DOHH2 (cell line): ENCODE measurements at regions not wholly inside any gene's neighbourhood (a gene's known extent, or its start where the extent isn't known, plus 50 kb on each side); places are given as distances from the start of the nearest gene placed in this dataset.

Experiments
- H3F3A ChIP-seq: fragments of 200-600 bp; sonication (generic), shearing (Covaris generic); 2 replicates; pipeline ENCODE4 v1.6.0; 2016; ENCODE audit warnings: antibody characterized with exemption, mild to moderate bottlenecking; ENCODE audit not compliant: control insufficient read depth, insufficient read depth
- H3K27ac ChIP-seq: fragments of 200-600 bp; sonication (generic); 2 replicates; pipeline ENCODE4 v1.5.1; 2014; ENCODE audit warnings: low read depth, mild to moderate bottlenecking, low read length, moderate library complexity
- H3K27me3 ChIP-seq: fragments of 200-600 bp; sonication (generic); 2 replicates; pipeline ENCODE4 v1.6.1; 2014; ENCODE audit warnings: mild to moderate bottlenecking, low read length, mixed read lengths; ENCODE audit not compliant: control insufficient read depth
- H3K36me3 ChIP-seq: fragments of 200-600 bp; sonication (generic); 2 replicates; pipeline ENCODE4 v1.6.1; 2014; ENCODE audit warnings: mild to moderate bottlenecking, low read length, moderate library complexity, mixed read lengths; ENCODE audit not compliant: control insufficient read depth
- H3K4me1 ChIP-seq: fragments of 200-600 bp; sonication (generic); 2 replicates; pipeline ENCODE4 v1.6.1; 2014; ENCODE audit warnings: mild to moderate bottlenecking, low read length, mixed read lengths; ENCODE audit not compliant: control insufficient read depth
- H3K4me2 ChIP-seq: fragments of 200-600 bp; sonication (generic); 2 replicates; pipeline ENCODE4 v1.6.0; 2014; ENCODE audit warnings: mild to moderate bottlenecking, low read length, moderate library complexity
- H3K4me3 ChIP-seq: fragments of 200-600 bp; sonication (generic); 2 replicates; pipeline ENCODE4 v1.5.1; 2014; ENCODE audit warnings: mild to moderate bottlenecking, low read length, mixed read lengths
- H3K79me2 ChIP-seq: fragments of 200-600 bp; sonication (generic); 2 replicates; pipeline ENCODE4 v1.6.1; 2014; ENCODE audit warnings: mild to moderate bottlenecking, low read length, mixed read lengths; ENCODE audit not compliant: control insufficient read depth
- H3K9me2 ChIP-seq: fragments of 200-600 bp; sonication (generic); replicated peaks from 2 replicates; pipeline ENCODE4 v1.6.1; 2014; ENCODE audit warnings: mild to moderate bottlenecking, low read length, mixed read lengths; ENCODE audit not compliant: control insufficient read depth
- H3K9me3 ChIP-seq: fragments of 200-600 bp; sonication (generic); 2 replicates; pipeline ENCODE4 v1.6.1; 2014; ENCODE audit warnings: antibody characterized with exemption, low read length, mixed read lengths; ENCODE audit not compliant: control insufficient read depth, insufficient read depth
- H4K20me1 ChIP-seq: fragments of 200-600 bp; sonication (generic); 2 replicates; pipeline ENCODE4 v1.6.0; 2014; ENCODE audit warnings: low read depth, mild to moderate bottlenecking, antibody characterized with exemption, low read length, moderate library complexity; ENCODE audit not compliant: control insufficient read depth, insufficient read depth
- EZH2phosphoT487 ChIP-seq: fragments of 200-600 bp; sonication (generic); IDR thresholded peaks from 2 replicates; pipeline ENCODE4 v1.6.1; 2017; ENCODE audit warnings: borderline replicate concordance, mild to moderate bottlenecking, antibody characterized with exemption, low read length, moderate library complexity, mixed read lengths
- TF ChIP-seq, protein P1 (sequence below): fragments of 200-600 bp; sonication (generic); IDR thresholded peaks from one replicate; pipeline ENCODE4 v1.5.1; 2014; ENCODE audit warnings: antibody characterized with exemption, mild to moderate bottlenecking, low read depth, low read length; ENCODE audit not compliant: poor library complexity, severe bottlenecking

DNA sequence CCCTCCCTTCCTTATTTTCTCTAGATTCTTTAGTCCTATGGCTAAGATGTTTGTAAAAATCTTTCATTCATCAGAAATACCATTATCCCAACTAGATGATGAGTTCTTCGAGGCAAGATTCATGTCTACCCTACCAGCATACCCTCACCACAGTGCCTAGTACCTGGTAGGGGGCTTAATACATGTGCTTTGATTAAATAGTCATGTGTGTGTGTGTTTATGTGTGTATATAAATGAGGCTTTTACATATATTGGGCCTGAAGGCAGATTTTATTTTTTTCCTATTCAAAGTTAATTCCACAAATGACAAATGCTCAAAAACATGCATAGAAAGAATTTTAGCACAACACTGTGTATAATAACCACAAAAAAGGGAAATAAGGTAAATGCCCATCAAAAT, 193.0 kb upstream of the IRX3 start:
- H3K9me2 ChIP-seq = no peaks in the 10 kb centered on the region
- no peak overlapping the region for H3K4me3 ChIP-seq
- no peaks in the 10 kb centered on the region for H3F3A ChIP-seq
- no peaks in the 10 kb centered on the region for H3K79me2 ChIP-seq
- TF ChIP-seq EZH2phosphoT487 = no peak
- TF ChIP-seq, protein P1, sequence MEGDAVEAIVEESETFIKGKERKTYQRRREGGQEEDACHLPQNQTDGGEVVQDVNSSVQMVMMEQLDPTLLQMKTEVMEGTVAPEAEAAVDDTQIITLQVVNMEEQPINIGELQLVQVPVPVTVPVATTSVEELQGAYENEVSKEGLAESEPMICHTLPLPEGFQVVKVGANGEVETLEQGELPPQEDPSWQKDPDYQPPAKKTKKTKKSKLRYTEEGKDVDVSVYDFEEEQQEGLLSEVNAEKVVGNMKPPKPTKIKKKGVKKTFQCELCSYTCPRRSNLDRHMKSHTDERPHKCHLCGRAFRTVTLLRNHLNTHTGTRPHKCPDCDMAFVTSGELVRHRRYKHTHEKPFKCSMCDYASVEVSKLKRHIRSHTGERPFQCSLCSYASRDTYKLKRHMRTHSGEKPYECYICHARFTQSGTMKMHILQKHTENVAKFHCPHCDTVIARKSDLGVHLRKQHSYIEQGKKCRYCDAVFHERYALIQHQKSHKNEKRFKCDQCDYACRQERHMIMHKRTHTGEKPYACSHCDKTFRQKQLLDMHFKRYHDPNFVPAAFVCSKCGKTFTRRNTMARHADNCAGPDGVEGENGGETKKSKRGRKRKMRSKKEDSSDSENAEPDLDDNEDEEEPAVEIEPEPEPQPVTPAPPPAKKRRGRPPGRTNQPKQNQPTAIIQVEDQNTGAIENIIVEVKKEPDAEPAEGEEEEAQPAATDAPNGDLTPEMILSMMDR = no peak
- no peaks in the 10 kb centered on the region for H4K20me1 ChIP-seq
- H3K9me3 ChIP-seq = no peaks in the 10 kb centered on the region
- H3K27ac ChIP-seq = no peak overlapping the region
- H3K4me1 ChIP-seq = no peaks in the 10 kb centered on the region
- H3K4me2 ChIP-seq = no peak overlapping the region
- H3K36me3 ChIP-seq = no peaks in the 10 kb centered on the region
- H3K27me3 ChIP-seq = no peaks in the 10 kb centered on the region

DNA sequence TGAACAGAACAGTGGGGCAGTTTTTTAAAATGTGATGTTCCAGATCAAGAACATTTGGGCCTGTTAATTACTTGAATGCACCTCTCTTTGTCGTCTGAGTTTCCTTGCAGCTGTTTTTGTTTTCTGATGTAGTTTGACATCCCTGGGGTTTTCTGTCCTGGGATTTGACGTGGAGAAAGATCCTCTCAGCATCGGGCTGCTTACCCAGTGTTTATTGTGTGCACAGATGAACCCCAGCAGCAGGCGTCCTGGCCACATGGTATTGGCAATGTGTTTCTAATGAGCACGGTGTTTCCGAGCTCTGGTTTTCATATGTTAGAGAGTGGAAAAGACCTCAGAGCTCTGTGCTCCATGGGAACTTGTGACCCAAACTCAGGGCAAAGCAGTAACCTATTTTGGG, 191.1 kb upstream of the IRX3 start:
- Histone ChIP-seq H3K79me2 (no peaks in the 10 kb centered on the region), H3K4me1 (no peaks in the 10 kb centered on the region), H3K4me3 (no peak overlapping the region), H3F3A (no peaks in the 10 kb centered on the region), H4K20me1 (no peaks in the 10 kb centered on the region), H3K27me3 (no peaks in the 10 kb centered on the region), H3K9me3 (no peaks in the 10 kb centered on the region), H3K4me2 (no peak overlapping the region), H3K27ac (no peak overlapping the region), H3K36me3 (no peaks in the 10 kb centered on the region), H3K9me2 (no peaks in the 10 kb centered on the region)
- no peak for TF ChIP-seq EZH2phosphoT487
- TF ChIP-seq, protein P1 = no peak

DNA sequence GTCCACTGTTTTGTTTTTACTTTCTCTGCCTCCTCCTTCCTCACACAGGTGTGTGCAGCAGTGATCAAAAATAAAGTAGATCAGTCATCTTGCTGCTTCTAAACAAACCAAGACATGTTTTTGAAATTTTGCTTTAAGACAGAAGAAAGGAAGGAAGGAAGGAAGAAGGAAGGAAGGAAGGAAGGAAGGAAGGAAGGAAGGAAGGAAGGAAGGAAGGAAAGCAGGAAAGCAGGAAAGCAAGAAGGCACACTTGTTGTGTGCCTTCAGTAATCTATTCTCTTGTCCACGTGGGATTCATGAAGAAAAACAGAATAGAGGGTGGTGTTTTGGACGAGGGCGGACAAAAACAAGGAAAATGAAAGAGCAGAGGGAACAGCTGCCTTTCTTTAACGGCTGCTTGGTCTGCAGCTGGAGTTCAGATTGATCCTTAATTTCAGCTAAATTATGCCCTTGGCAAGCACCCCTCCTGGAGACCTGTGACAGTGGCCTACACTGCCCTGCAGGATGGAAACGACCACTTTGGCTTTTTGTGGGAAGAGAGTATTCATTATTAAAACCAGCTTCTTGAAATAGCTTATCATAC, 188.5 kb upstream of the IRX3 start:
- no peak overlapping the region for H3K27ac ChIP-seq

More for the DNA sequence above, 188.5 kb upstream of the IRX3 start:
- no peaks in the 10 kb centered on the region for H3K36me3 ChIP-seq
- H3K4me1 ChIP-seq = no peaks in the 10 kb centered on the region
- H3K27me3 ChIP-seq = no peaks in the 10 kb centered on the region
- H3K9me3 ChIP-seq = no peaks in the 10 kb centered on the region
- no peak overlapping the region for H3K4me3 ChIP-seq
- H3K4me2 ChIP-seq = no peak overlapping the region
- H3F3A ChIP-seq = no peaks in the 10 kb centered on the region
- no peaks in the 10 kb centered on the region for H3K9me2 ChIP-seq
- no peaks in the 10 kb centered on the region for H3K79me2 ChIP-seq
- no peaks in the 10 kb centered on the region for H4K20me1 ChIP-seq
- TF ChIP-seq EZH2phosphoT487 = no peak
- TF ChIP-seq, protein P1 = no peak
